Left renal cortex interstitium (tissue), 4 donors: ENCODE measurements at regions not wholly inside any gene's neighbourhood (a gene's known extent, or its start where the extent isn't known, plus 50 kb on each side); places are given as distances from the start of the nearest gene placed in this dataset.
"Not testable (repeated sequence)": the region's sequence is repeated elsewhere in the genome, so short reads cannot be mapped to it uniquely, and the experiment has no call there.

Source experiments
- DNase-seq, 4 donors: peaks; one replicate each; pipeline ENCODE4 v3.0.0-alpha.2; 2013; ENCODE audit warnings: low read depth in 4 of 4, low spot score in 2 of 4, missing footprints in 1 of 4

DNA sequence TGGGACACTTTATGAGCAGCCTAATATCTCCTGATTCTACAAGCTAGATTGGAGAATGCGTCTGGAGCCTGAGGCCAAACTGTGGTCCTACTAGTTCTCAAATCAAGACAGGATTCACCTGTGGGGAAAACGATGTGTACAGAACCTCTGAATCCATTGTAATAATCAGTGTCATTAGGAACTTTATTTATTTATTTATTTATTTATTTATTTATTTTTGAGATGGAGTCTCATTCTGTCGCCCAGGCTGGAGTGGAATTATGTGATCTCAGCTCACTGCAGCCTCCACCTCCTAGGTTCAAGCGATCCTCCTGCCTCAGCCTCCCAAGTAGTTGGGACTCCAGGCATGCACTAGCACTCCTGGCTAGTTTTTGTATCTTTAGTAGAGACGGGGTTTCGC, 52.6 kb upstream of the KIF26B start:
- DNase-seq, result not testable (repeated sequence)

DNA sequence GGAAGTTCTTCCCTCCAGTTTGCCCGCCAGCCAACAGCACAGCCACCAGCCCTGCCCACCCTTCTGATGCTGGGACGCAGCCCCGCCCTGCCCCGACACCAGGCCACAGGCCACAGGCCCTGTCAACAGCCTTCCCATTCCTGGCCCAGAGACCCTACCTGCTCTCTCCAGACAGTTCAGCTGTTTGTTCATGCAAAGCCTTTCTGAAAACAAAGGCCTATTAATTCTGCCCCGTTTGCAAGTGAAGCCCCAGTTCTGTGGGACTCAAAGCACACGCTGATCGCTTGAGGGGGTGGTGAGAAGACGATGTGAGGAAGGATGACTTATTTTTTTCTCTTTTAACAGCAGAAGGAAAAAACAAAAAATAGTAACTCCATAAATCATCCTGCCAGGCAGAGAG, 55.4 kb upstream of the KIF26B start:
- no peak for DNase-seq

DNA sequence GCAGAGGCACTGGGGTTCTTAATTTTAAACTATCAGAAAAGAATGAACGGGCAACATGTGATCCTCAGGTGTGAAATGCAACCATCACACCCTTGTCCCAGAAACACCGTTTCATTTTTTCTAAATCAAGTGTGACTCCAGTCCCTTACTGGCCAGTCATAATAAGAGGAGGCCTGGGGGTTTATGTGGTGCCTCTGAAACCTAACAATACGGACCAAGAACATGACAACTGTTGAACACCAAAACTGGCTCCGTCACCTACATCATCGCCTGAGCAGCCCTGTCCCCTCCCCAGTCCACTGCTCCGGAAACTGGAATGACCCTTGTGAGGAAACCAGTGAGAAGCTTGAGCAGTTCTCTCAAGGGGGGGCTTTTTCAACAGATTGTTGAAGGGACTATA, 55.9 kb upstream of the KIF26B start:
- DNase-seq, result no peak

DNA sequence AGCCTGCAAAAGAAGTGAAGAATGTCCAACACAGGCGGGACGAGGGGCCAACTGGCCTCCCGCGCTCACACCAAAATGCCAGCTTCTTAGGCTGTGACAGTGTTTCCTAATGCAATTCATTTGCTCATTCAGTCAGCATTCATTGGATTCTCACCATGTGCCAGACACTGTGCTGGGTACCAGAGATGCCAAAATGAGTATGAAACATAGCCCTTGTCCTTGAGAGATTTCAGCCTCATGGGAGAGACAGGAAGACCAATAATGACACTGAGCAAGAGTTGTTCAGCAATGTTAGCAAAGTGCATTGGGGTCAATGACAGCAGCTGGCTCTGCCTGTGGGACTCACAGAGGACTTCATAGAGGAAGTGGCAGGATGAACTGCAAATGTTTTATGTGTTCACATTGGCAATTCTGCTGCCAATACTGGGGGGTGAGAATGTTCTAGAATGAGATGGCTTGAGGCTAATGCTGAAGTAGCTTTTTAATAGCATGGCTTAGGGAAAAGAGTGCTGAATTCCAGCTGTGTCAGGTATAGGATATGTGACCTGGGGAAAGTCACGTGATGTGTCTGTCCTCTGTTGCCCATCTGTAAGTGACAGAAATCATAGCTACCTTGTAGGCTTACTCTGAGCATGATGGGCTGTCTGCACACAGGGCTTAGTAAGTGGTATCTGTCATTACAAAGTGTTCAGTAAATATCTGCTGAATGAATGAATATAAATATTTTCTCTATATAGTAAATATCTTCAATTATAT, 58.3 kb upstream of the KIF26B start:
- DNase-seq, result no peak

DNA sequence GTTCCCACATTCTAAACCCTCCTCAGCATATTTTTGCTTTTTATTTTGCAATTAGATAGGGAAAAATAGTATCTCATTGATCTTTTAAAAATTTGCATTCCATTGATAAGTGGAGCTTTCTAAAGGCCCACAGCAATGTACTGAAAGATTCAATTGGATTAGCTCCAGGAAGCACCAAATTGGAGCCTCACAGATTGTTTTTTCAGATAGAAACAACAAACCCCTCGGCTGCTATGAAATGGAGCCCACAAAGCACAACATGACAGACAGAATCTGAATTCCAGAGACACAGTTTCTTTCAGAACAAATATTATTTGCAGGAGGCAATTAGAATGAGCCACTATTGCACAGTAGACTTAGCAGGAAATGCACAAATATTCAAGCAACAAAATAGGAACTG, 58.9 kb upstream of the KIF26B start:
- DNase-seq, result no peak

DNA sequence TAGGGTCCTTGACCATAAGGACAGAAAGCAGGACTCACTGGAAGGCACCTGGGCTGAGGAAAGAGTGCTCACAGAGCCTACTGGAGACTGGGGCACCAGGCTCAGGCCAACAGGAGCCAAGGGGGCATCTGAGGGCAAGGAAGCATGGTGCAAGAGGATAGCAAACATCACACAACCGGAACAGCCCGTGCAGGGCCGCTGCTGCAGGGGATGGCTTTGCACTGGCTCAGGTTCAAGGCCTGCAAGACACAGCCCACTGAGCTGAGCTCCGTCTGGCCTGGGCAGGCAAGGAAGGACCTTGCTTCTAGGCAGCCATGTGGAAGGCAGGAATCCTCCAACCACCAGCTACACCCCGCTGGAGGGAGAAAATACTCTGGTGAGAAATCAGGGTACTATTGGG, 59.8 kb upstream of the KIF26B start:
- DNase-seq, result no peak

DNA sequence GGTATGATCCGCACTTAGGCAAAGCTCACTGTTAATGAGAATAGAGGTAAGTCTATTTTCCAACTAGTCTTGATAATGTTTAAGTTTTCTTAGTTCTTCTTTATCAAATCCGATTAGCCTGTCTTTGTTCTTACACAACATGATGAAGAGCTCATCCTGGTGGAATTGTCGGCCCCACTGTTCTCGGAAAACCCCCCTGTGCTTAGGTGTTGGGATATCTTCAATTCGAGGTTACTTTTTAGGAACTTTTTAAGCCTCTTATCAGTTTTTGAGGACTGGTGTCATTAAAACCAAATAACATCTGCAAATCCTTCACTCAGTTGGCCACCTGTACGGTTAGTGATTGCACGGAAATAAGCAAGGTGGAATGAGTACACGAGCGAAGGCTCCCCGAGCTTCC, 60.7 kb upstream of the KIF26B start:
- no peak for DNase-seq

DNA sequence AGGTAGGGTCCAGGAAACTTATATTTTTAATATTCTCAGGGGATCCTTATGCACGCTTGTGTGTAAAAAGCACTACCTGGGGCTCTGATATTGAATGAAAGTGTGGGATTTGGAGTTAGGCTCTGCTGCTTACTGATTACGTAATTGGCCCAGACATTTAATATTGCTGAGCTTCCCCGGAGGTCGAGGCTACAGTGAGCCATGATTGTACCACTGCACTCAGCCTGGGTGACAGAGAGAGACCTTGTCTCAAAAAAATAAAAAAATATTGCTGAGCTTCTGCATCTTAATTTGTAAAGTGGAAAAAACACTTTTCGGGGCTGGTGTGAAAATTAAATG, 62.2 kb upstream of the KIF26B start:
- DNase-seq, result no peak

DNA sequence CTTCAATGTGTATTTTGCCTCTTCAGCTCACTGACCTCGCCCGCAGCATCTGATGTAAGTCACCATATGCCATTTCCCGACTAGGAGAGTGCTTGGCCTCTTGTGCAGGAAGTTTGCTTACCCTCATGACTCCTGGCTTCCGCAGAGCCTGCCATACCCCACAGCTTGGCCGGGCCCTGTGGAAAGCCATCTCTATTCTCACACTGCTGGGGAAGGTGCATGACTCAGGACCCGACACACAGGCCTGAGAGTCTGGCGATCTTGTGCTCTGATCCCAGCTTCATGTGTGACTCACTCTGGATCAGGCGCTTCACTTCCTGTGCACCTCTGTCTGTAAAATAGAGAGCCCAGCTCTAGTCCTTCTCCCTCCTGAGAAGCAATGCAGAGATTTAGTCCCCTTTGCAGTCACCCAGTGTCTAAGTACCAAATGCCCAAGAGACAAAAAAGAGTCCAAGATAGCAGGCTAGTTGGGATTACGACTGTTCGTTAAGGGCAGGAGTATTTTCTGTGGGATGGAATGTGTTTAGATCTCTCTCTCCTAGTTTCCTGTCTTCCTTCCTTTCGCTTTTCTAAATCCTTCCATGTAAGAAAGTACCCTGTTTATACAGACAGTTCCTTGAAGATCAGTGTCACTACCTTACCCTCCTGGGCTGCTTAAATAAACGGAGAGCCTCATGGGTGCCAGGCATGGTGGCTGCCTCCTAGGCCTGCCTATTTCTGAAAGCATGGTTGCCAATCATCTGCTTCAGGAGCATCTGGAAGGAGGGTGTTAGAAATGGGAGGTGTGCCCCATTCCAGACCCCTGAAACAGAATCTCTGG, 62.8 kb upstream of the KIF26B start:
- no peak for DNase-seq

DNA sequence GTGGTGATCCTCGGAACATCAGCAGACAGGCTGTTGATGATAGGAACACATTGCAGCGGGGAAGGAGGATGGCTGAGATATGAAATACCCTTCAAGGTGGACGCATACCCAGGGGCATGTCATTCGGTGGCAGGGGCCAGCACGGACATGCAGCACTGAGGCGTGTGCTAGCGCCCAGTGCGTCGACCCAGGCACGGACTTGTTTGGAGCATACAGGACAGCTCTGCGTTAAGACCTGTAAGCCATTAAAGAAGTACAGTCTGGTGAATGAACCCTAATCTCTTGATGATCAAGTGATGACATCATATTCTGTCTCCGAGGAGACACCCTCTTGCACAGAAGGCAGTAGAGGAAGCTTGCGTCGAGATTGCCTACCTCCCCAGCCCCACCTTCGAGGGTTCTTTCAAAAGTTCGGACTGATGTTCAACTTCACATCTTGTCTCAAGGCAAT, 63.6 kb upstream of the KIF26B start:
- no peak for DNase-seq

DNA sequence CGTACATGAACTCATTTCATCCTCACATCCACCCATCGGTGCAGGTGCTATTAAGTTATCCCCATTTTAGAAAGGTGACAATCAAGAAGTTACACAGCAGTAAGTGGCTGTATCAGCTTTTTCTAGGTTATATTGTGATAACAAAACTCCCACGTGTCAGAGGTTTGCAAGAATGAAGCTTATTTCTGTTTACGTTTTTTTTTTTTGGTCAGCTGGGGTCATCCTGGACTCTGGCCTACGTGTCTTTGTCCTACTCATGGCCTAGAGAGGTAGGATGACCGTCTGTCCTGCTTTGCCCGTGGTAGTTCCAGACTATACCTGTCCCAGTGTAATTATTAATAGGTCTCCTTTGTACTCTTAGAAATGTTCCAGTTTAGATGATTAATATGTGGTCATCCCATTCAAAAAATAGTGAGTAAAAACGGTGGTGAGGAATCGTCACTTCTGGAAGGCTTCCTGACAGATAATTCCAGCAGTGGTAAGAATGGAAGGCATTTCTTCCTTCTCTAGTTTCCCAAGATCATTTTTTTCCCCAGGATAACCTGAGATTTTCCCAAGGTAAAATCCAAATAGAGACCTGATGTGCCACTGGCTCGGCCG, 64.2 kb upstream of the KIF26B start:
- DNase-seq, result no peak

DNA sequence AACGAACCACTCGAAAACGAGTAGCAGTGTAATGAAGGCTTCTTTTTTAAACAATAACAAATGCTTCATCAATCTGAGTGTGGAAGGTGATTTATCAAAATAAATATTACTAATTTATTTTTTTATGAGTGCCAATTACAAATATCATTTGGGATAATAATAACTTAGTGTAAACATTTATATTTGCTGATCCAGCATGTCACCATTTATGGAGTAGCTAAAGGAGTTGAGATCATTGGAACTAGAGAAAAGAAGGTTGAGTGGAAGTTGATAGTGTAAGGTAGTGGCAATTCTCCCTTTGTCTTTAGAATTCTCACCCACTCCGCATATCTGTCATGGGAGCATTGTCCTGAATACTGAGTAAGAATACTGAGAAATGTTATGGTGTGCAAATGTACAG, 67.1 kb upstream of the KIF26B start:
- DNase-seq, result no peak

DNA sequence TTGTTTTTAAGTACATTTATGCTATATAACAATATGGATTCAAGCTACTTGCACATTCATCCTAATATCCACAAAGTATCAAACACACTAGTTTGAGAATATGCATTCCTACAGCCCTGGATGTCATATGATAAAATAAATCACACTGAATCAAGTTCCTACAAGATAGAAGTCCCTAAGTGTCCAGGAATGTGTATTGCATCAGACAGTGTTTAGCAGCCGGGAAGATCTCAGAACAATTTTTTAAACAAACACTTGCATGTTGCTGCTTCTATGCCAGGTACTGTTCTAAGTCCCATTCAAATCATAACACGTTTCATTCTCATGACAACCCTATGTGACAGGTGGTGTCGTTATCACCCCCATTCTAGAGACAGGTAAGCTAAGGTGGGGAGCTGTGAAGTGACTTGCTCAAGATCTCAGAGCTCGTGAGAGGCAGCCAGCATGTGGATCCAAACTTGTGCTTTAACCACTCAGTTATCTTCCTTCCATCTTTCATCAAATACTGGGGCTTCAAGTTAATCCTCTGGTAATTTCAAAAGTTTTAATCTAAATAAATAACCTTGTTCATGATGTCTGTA, 68.3 kb upstream of the KIF26B start:
- DNase-seq, result no peak

DNA sequence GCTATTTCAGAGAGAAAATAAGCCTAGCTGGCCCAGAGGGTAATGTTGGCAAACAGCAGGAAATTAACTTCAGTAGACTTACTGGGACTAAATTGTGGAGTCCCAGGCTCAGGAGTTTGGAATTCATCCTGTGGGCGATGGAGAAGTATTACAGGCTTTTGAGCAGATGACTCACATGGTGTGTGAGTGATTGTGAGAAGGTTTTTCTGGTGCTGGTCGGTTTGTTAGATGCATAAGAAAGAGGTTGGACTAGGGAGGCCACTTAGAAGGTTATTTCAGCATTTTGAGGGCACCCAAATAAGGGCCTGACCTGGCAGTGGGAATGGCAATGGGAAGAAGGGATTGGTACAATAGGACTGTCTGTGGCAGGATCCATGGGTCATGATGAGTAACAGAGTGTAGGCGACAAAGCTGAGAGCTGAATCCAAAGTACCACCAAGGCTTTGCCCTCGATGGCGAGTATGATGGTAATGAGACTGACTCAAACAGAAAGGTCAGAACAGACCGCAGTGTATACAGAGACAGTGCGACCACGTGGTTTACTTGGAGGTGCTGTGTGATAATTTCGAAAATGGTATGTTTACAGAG, 69.2 kb upstream of the KIF26B start:
- no peak for DNase-seq

DNA sequence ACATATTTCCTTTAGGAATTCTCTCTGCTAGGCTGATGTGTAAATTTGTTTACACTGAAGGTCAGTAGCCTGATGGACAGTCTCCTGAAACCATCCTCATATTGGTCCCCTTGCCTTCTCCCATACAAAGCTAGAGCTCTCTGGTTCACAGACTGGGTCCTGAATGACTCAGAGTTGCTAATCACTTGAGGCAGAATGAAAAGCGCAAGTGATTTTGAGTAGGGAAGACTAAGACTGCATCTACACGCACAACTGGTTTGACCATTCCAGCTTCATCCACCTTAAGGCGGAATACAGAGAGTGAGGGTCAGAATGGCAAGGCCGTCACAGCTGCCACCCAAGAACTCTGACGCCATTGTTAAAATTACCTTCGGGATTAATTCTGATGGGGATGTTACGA, 70.2 kb upstream of the KIF26B start:
- no peak for DNase-seq

DNA sequence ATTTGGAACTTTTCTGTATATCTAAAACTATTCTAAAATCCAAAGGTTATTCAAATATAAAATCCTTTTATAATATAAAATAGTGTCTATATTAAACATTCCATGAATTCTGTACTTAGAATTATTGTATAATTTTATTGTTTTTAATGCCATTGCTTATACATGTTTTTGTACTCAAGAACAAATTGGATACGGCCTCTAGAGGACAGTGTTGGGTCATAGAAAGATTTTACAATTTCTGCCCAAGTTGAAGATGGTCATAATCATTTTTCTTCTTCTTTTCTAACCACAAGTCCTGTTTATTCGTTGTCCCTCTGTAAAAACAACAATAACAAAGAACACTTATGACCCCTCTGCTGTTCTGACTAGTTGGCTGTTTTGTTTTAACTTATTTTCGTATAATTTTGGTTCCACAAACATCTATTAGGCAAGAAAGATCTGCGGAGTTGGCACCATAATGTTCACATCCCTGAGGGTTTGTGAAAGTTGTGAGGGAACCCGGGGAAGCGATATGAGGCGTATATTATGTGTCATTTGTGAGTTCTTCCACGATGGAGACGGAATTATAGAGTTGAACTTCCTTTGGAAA, 75.7 kb upstream of the KIF26B start:
- peak in 1 of 4 donors; percentile 44 for DNase-seq

DNA sequence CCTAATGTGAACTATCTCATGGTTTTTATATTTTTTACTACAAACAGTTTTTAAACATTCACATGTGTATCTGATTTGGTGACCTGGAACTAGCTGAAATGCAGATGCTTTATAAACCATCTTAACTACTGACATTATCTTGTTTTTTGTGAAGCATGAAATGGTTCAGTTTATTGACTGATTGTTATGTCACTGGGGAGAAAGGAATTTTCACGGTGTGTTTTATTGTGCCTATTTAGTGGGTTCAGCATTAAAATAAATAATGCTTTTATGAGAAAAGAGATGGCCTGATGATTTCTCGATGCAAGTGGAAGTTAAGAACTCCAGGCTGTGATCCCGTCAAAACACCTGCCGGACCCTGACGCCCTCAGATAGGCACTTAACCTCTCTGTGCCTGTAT, 79.9 kb upstream of the KIF26B start:
- no peak for DNase-seq

DNA sequence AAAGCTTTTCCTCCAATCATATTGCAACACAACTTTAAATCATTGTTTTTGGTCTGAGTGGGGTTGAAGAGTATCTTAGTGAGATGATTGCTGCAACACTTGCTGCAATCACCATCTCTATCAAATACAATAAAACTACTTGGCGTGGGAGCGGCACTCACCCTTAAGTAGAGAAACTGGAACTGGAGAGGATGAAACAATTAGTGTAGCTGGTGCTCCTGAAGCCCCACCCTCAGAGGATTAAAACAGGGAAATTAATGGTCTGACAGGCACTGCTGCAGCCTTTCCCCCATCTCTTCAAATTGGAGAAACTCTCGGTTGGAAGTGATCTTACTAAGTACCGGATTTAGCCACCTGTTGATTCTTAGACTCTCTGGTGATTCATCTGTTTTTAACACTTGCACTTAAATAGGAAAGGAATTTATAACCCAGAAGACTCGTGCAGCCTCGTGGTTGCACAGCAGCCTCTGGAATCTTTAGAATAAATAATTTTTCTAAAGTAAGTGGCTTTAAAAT, 80.5 kb upstream of the KIF26B start:
- DNase-seq, result no peak

DNA sequence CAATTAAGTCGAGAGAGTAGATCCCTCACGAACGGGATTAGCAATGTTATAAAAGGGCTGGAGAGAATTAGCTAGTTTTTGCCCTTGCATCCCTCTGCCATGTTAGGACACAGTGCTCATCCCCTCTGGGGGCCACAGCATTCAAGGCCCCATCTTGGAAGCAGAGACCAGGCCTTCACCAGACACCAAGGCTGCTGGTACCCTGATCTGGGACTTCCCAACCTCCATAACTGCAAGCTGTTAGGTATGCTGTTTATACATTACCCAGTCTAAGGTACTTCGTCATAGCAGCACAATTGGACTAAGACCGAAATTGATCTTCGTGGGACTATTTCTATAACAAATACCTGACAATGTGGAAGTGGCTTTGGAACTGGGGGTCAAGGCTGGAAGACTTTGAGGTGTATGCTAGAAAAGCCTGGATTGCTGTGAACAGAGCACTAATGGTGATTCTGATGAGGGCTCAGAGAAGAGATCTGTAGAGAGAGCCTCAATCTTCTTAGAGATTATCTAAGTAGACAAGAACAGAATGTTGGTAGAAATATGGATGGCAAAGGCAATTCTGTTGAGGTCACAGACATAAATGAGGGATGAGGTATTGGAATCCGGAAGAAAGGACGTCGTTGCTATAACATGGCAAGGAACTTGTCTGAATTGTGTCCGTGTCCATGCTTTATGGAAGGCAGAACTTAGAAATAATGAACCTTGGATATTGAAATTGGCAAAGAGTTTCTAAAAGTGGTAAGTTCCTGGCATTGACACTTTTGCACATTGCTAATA, 83.8 kb upstream of the KIF26B start:
- DNase-seq, result no peak

DNA sequence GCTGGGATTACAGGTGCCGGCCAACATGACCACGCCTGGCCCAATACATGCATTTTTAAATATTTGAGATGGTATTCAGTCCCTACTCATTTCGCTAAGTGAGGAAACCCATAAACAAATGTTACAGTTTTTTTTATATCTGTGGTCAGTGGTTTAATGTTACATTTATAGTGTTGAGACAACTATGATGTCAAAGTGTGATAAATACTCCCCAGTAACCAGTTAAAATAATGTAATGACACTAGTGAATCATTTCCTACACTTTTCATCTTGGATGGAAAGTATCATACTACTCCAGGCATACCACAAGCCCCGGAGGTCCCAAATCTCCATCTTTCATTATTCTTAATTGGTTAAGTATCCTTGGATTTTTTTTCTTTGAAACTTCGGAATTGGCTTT, 87.5 kb upstream of the KIF26B start:
- DNase-seq, result no peak
